HEK293T (cell line): ENCODE measurements at regions not wholly inside any gene's neighbourhood (a gene's known extent, or its start where the extent isn't known, plus 50 kb on each side); places are given as distances from the start of the nearest gene placed in this dataset.

Experiments
- CTCF ChIA-PET: fragments of 350-600 bp; formaldehyde crosslinking; extraction: SDS; loops from one replicate; lab custom pipeline; 2021; ENCODE audit warnings: antibody characterized with exemption, inconsistent platforms; lab: Yijun Ruan, JAX
- POLR2A ChIA-PET: fragments of 350-600 bp; formaldehyde crosslinking; extraction: SDS; loops from one replicate; lab custom pipeline; 2020; ENCODE audit warnings: antibody characterized with exemption, inconsistent platforms; lab: Yijun Ruan, JAX
- DNase-seq: peaks from one replicate; pipeline ENCODE4 v3.0.0; 2012; ENCODE audit warnings: mixed read lengths; ENCODE audit errors: extremely low spot score
- ARNT ChIP-seq: fragments of 450-650 bp; IDR thresholded peaks from 2 replicates; pipeline ENCODE4 v1.6.1; 2017; ENCODE audit warnings: mild to moderate bottlenecking
- BHLHE40 ChIP-seq: fragments of 450-650 bp; IDR thresholded peaks from 2 replicates; pipeline ENCODE4 v1.6.1; 2016; ENCODE audit warnings: mild to moderate bottlenecking, moderate library complexity, borderline replicate concordance
- CTBP1 ChIP-seq: fragments of 450-650 bp; IDR thresholded peaks from 2 replicates; pipeline ENCODE4 v1.6.1; 2016; ENCODE audit warnings: borderline replicate concordance
- ELF4 ChIP-seq: fragments of 450-650 bp; IDR thresholded peaks from 2 replicates; pipeline ENCODE4 v1.6.1; 2017; ENCODE audit warnings: antibody characterized with exemption
- FOXA1 ChIP-seq: fragments of 450-650 bp; IDR thresholded peaks from 2 replicates; pipeline ENCODE4 v1.6.1; 2016; ENCODE audit warnings: mild to moderate bottlenecking
- FOXK2 ChIP-seq: fragments of 450-650 bp; IDR thresholded peaks from 2 replicates; pipeline ENCODE4 v1.6.1; 2016; ENCODE audit warnings: mild to moderate bottlenecking
- FOXM1 ChIP-seq: fragments of 450-650 bp; IDR thresholded peaks from 2 replicates; pipeline ENCODE4 v1.6.1; 2017; ENCODE audit warnings: mild to moderate bottlenecking, borderline replicate concordance
- HDGF ChIP-seq: fragments of 450-650 bp; IDR thresholded peaks from 2 replicates; pipeline ENCODE4 v1.6.1; 2017; ENCODE audit warnings: antibody characterized with exemption, borderline replicate concordance
- L3MBTL2 ChIP-seq: fragments of 450-650 bp; conservative IDR thresholded peaks from 2 replicates; pipeline ENCODE4 v1.6.1; 2016; ENCODE audit warnings: mild to moderate bottlenecking
- LEF1 ChIP-seq: fragments of 450-650 bp; IDR thresholded peaks from 2 replicates; pipeline ENCODE4 v1.6.1; 2017; ENCODE audit warnings: mild to moderate bottlenecking, borderline replicate concordance
- NFRKB ChIP-seq: fragments of 450-650 bp; IDR thresholded peaks from 2 replicates; pipeline ENCODE4 v1.6.1; 2016; ENCODE audit warnings: mild to moderate bottlenecking, moderate library complexity
- SP1 ChIP-seq: fragments of 450-650 bp; IDR thresholded peaks from 2 replicates; pipeline ENCODE4 v1.6.1; 2017
- SUZ12 ChIP-seq: fragments of 450-650 bp; IDR thresholded peaks from 2 replicates; pipeline ENCODE4 v1.6.1; 2016; ENCODE audit warnings: mild to moderate bottlenecking
- TARDBP ChIP-seq: fragments of 450-650 bp; IDR thresholded peaks from 2 replicates; pipeline ENCODE4 v1.6.1; 2016
- ZNF384 ChIP-seq: fragments of 450-650 bp; IDR thresholded peaks from 2 replicates; pipeline ENCODE4 v1.6.1; 2016
- TF ChIP-seq, protein P1 (sequence below): fragments of 450-650 bp; IDR thresholded peaks from 2 replicates; pipeline ENCODE4 v1.6.1; 2016

DNA sequence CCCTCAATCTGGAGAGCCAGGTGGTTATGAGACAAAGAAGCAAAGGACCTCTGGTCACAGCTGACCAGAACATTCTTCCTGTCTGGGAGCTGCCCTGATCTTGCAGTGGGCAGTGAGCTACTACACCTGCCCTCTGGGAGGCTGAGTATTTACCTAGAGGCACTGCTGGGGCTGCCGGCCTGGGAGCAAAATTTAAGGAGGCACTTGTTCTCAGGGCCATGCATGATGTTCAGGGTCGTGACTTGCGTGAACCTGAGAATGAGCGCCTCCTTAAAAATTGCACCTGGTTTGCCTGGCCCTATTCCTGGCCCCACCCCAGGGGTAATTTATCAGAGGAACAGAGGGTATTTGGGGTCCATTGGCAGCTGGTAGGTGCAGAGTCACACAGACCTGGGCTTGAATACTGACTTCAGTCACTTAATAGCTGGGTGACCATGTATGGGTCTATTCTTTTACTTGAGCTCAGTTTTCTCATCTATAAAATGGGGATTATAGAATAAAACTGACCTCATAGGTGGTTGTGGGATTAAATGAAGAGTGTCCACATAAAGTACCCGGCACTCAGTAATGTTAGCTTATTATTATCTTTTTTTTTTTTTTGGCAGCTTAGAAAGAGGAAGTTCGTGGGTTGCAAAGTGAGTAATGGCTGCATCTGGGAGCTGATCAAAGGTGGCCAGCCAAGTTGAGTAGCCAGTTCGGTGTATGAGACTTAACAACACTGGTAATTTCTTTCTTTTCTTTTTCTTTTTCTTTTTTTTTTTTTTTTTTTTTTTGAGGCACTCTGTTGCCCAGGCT, 107.4 kb upstream of the MED13L start:
- POLR2A ChIA-PET: no interaction called here
- CTCF ChIA-PET: no interaction called here
- TF ChIP-seq SP1 (no peak), FOXM1 (no peak), TARDBP (no peak), BHLHE40 (no peak), LEF1 (no peak), L3MBTL2 (no peak), ZNF384 (no peak), CTBP1 (no peak), HDGF (no peak), ARNT (no peak), FOXK2 (no peak), NFRKB (no peak), ELF4 (no peak), FOXA1 (no peak)
- DNase-seq: no peak

DNA sequence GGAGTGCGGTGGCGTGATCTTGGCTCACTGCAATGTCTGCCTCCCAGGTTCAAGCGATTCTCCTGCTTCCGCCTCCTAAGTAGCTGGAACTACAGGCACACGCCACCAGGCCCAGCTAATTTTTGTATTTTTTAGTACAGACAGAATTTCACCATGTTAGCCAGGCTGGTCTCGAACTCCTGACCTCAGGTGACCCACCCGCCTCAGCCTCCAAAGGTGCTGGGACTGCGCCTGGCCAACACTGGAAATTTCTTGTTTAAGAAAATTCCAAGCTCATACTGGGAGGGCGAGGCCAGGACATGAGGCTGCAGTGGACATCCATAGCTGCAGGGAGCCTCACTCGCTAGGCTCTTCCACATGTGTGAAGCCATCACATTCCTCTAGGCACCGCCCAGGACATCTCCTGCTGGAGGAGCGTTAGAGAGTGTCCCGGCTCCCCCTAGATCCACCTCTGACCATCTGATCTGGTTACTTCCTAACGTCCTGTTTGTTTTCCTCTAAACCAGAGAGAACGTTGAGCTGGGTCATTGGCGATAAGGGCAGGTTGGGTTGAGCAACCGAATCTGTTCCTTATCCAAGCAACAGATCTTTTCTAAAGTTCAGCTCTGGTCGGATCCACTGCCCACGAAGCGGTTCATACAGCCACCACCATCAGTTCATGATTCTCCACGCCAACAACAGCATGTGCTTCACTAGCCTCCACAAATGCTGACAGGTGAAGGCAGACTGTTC, 108.2 kb upstream of the MED13L start:
- CTCF ChIA-PET: no interaction called here

DNA sequence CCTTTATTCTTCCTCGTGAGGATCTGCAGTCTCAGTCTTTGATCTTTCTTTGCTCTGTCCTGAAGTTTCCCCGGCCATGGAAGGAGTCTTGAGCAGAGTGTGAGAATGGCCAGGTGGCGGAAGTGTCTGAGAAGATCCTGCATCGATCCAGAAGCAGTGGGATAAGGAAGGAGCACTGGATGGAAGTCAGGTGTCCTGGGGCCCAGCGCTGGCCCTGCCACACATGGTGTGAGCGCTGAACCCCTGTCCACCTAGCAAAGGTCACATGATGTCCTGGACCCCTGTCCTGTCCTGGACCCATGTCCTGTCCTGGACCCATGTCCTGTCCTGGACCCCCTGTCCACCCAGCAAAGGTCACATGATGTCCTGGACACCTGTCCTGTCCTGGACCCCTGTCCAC, 111.8 kb upstream of the MED13L start:
- no peak for DNase-seq
- POLR2A ChIA-PET: no interaction called here
- CTCF ChIA-PET: no interaction called here
- TF ChIP-seq ELF4 (no peak), LEF1 (no peak), FOXA1 (no peak), NFRKB (no peak), SUZ12 (no peak), CTBP1 (no peak), FOXM1 (no peak), ARNT (no peak), BHLHE40 (no peak), FOXK2 (no peak), HDGF (no peak), ZNF384 (no peak), L3MBTL2 (no peak), TARDBP (no peak), SP1 (no peak)
- TF ChIP-seq, protein P1, sequence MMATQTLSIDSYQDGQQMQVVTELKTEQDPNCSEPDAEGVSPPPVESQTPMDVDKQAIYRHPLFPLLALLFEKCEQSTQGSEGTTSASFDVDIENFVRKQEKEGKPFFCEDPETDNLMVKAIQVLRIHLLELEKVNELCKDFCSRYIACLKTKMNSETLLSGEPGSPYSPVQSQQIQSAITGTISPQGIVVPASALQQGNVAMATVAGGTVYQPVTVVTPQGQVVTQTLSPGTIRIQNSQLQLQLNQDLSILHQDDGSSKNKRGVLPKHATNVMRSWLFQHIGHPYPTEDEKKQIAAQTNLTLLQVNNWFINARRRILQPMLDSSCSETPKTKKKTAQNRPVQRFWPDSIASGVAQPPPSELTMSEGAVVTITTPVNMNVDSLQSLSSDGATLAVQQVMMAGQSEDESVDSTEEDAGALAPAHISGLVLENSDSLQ: no peak

More for the DNA sequence above, 108.2 kb upstream of the MED13L start:
- no peak for TF ChIP-seq FOXA1
- TF ChIP-seq BHLHE40: no peak
- no peak for TF ChIP-seq CTBP1
- no peak for TF ChIP-seq TARDBP
- TF ChIP-seq HDGF: no peak
- TF ChIP-seq ZNF384: no peak
- TF ChIP-seq ELF4: no peak
- TF ChIP-seq FOXK2: no peak
- TF ChIP-seq, protein P1: no peak
- TF ChIP-seq SP1: no peak
- no peak for TF ChIP-seq ARNT
- TF ChIP-seq NFRKB: no peak
- no peak for TF ChIP-seq FOXM1
- no peak for TF ChIP-seq LEF1
- no peak for TF ChIP-seq L3MBTL2
- no peak for TF ChIP-seq SUZ12
- POLR2A ChIA-PET: no interaction called here
- DNase-seq: no peak

DNA sequence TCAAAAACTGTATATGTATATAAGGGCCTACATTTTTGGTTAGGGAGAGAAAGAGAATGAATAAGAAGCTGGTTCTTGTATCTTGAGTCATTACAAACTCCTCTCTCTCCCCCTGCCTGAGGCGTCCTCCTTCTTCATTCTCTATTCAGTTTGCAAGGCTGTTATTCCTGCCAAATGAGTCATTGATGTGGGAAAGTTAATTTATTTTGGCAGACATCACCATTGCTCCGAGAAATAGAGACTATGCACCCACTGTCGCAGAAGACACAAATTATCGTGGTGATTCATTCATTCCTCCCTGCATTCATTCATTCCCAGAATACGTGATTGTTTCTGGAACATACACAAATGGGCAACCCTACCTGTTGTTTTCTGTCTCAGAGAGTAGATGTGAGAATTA, 112.5 kb upstream of the MED13L start:
- TF ChIP-seq LEF1: no peak
- ChIA-PET CTCF (no interaction called here), POLR2A (no interaction called here)
- no peak for DNase-seq

DNA sequence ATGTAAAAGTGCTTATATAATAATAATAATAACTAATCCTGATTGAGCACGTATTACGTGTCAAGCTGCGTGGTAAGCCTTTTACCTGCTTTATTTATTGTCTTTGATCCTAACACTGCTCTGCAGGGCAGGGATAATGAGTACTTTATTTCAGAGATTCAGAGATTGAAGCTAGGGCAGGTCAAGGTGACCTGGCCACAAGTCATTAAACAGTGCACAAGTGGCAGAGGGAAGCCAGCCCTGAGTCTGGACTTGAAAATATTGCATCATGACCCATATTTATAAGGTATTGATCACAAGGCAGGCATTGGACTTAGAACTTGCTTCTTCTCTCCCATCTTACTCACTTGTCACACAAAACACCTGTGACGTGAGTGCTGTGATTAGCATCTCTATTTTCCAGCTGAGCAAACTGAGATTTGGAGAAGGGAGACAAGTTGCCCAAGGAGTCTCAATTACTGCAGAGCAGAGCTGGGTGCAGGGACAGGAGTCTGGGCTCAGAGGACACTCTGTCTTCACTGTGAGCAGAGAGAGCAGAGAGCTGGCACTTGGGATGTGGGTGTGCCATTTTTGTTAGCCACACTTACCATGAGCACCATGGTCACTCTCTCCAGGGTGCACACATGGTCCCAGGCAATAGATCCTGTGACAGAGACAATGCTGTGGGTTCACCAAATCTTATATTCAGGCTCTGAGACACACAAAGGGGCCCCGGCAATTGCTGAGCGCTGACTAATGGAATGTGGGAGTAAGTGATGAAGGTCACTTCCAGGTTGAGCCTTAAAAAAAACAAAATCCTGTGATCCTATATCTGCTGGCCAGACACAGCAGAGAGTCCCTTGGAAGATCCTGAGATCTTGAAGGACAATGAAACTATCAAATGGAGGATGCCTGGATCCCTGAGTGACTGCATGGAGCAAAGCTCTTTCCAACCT, 113.2 kb upstream of the MED13L start:
- DNase-seq: no peak
- TF ChIP-seq ZNF384 (no peak), ARNT (no peak), BHLHE40 (no peak), SUZ12 (no peak), ELF4 (no peak), HDGF (no peak), SP1 (no peak), L3MBTL2 (no peak), NFRKB (no peak), LEF1 (no peak), FOXA1 (no peak), TARDBP (no peak), FOXK2 (no peak), FOXM1 (no peak), CTBP1 (no peak)
- TF ChIP-seq, protein P1: no peak
- CTCF ChIA-PET: no interaction called here
- POLR2A ChIA-PET: no interaction called here
